ENCODE measurements at regions not wholly inside any gene's neighbourhood (a gene's known extent, or its start where the extent isn't known, plus 50 kb on each side); places are given as distances from the start of the nearest gene placed in this dataset.

GRCh38 chrX:9205599-9206223 lies 171.8 kb upstream of the FAM9B start:
- TF ChIP-seq POLR2AphosphoS5 (IDR thresholded peaks at IDR 0.05; ENCODE audit: low read depth, low read length) (no peak), SIN3A (IDR thresholded peaks at IDR 0.05; ENCODE audit: borderline replicate concordance, insufficient read depth, low read length) (no peak), FOXP2 (optimal IDR thresholded peaks at IDR 0.05; ENCODE audit: borderline replicate concordance, extremely low read depth, extremely low read length, insufficient read depth) (no peak), REST (IDR thresholded peaks at IDR 0.05; ENCODE audit: insufficient read depth in 1 of 2, low read depth in 2 of 2, low read length in 2 of 2) (no peak), TAF1 (IDR thresholded peaks at IDR 0.05; ENCODE audit: borderline replicate concordance, insufficient read depth, low read length) (no peak)

DNA sequence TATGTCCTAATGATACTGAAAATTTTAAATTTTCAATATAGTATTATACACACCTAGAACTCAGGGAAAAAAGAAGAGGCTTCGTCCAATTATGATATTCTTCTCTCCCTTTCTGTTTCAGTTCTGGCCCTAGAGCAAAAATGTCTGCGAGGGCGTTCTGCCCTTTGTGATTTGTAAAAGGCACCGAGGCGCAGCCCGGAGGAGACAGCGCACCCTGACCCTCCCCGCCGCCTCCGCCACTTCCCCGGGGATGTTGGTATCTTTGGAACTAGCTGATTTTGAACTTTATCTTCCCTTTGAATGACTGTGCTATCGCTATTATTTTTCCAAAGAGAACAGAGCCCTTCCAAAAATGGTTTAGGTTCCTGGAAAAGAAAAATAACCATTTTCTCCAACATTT lies 173.2 kb upstream of the FAM9B start:
- TF ChIP-seq REST (IDR thresholded peaks at IDR 0.05; ENCODE audit: insufficient read depth in 1 of 2, low read depth in 2 of 2, low read length in 2 of 2) (no peak), FOXP2 (optimal IDR thresholded peaks at IDR 0.05; ENCODE audit: borderline replicate concordance, extremely low read depth, extremely low read length, insufficient read depth) (no peak), SIN3A (IDR thresholded peaks at IDR 0.05; ENCODE audit: borderline replicate concordance, insufficient read depth, low read length) (no peak), POLR2AphosphoS5 (IDR thresholded peaks at IDR 0.05; ENCODE audit: low read depth, low read length) (no peak), TAF1 (IDR thresholded peaks at IDR 0.05; ENCODE audit: borderline replicate concordance, insufficient read depth, low read length) (no peak)

DNA sequence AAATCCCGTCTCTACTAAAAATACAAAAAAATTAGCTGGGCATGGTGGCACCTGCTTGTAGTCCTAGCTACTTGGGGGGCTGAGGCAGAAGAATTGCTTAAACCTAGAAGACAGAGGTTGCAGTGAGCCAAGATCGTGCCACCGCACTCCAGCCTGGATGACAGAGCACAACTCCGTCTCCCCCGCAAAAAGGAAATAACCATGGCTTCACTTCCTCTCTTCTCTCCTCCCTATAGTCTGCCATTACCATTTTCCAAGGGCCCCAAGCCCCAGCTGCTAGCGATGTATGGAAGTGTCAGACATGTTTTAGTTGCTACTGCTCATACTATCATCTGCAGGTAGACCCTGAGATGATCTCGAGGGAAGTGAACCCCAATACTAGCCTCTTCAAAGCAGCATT lies 177.3 kb upstream of the FAM9B start:
- no peak for TF ChIP-seq SIN3A (IDR thresholded peaks at IDR 0.05; ENCODE audit: borderline replicate concordance, insufficient read depth, low read length)
- no peak for TF ChIP-seq FOXP2 (optimal IDR thresholded peaks at IDR 0.05; ENCODE audit: borderline replicate concordance, extremely low read depth, extremely low read length, insufficient read depth)
- no peak for TF ChIP-seq POLR2AphosphoS5 (IDR thresholded peaks at IDR 0.05; ENCODE audit: low read depth, low read length)
- TF ChIP-seq TAF1 (IDR thresholded peaks at IDR 0.05; ENCODE audit: borderline replicate concordance, insufficient read depth, low read length) = no peak
- no peak for TF ChIP-seq REST (IDR thresholded peaks at IDR 0.05; ENCODE audit: insufficient read depth in 1 of 2, low read depth in 2 of 2, low read length in 2 of 2)

DNA sequence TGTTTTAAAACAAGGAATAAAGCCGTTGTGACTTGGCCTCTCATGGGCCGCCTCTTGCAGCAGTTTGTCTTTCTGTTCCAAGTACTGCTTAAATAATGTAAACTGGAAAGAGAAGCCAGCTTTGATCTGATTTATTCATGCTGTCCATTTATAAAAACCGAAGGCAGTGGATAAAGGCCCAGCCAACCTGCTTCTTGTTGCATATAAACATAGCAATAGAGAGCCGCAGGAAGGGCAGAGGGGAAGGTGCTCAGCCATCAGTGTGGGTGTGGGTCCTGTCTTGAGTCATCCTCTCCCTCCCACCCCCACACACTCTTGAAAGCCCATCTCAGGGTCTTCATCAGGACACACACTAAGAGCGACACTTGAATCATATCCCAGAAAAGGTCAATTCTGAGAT lies 187.9 kb upstream of the FAM9B start:
- TF ChIP-seq POLR2AphosphoS5 (IDR thresholded peaks at IDR 0.05; ENCODE audit: low read depth, low read length) (no peak), TAF1 (IDR thresholded peaks at IDR 0.05; ENCODE audit: borderline replicate concordance, insufficient read depth, low read length) (no peak), FOXP2 (optimal IDR thresholded peaks at IDR 0.05; ENCODE audit: borderline replicate concordance, extremely low read depth, extremely low read length, insufficient read depth) (no peak), REST (IDR thresholded peaks at IDR 0.05; ENCODE audit: insufficient read depth in 1 of 2, low read depth in 2 of 2, low read length in 2 of 2) (no peak), SIN3A (IDR thresholded peaks at IDR 0.05; ENCODE audit: borderline replicate concordance, insufficient read depth, low read length) (no peak)
